ENCODE measurements at regions not wholly inside any gene's neighbourhood (a gene's known extent, or its start where the extent isn't known, plus 50 kb on each side); places are given as distances from the start of the nearest gene placed in this dataset.

DNA sequence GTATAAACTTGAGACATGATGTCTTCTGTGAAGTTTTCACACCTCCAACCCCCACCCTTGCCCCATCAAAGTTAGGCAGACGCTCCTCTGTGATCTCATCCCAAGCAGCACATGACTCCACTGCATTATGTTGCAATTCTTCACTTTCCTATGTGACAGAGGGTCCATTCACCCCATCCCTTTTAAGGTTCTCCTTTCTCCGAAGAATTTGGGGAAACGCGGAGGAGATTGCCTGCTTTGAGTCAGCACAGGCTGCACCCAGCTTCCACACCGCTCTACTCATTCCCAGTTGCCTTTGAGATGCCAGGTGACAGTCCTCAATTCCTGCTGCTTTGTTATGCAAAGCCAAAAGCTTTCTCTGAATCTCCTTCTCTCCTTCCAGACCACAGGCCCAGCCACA lies 61.8 kb downstream of the PHLDA1 start:
- Histone ChIP-seq H4K20me1 (ENCODE audit: insufficient read depth, low read length, poor library complexity, severe bottlenecking) (no peaks in the 10 kb centered on the region), H3K9ac (ENCODE audit: low read depth, low read length, poor library complexity, severe bottlenecking) (no peak overlapping the region), H3K27me3 (ENCODE audit: insufficient read depth, low read length, poor library complexity, severe bottlenecking) (no peaks in the 10 kb centered on the region), H3K9me3 (ENCODE audit: insufficient read depth, low read depth, low read length) (no peaks in the 10 kb centered on the region), H3K4me2 (ENCODE audit: low read depth, low read length, poor library complexity, severe bottlenecking) (no peak overlapping the region), H3K4me1 (ENCODE audit: insufficient read depth, low read length, poor library complexity, severe bottlenecking) (peaks cover 15% of the 10 kb centered on the region), H3K36me3 (ENCODE audit: insufficient read depth, low read length) (no peaks in the 10 kb centered on the region), H3K9me2 (replicated peaks; ENCODE audit: low read depth, low read length) (no peaks in the 10 kb centered on the region), H3K79me2 (ENCODE audit: insufficient read depth, low read length) (no peaks in the 10 kb centered on the region), H3F3A (ENCODE audit: low read depth) (no peaks in the 10 kb centered on the region), H2AFZ (ENCODE audit: low read length) (no peak overlapping the region), H3K4me3 (ENCODE audit: low read length, poor library complexity, severe bottlenecking) (no peak overlapping the region)
- TF ChIP-seq EZH2phosphoT487 (IDR thresholded peaks at IDR 0.05; ENCODE audit: borderline replicate concordance): no peak
- TF ChIP-seq, protein P1, sequence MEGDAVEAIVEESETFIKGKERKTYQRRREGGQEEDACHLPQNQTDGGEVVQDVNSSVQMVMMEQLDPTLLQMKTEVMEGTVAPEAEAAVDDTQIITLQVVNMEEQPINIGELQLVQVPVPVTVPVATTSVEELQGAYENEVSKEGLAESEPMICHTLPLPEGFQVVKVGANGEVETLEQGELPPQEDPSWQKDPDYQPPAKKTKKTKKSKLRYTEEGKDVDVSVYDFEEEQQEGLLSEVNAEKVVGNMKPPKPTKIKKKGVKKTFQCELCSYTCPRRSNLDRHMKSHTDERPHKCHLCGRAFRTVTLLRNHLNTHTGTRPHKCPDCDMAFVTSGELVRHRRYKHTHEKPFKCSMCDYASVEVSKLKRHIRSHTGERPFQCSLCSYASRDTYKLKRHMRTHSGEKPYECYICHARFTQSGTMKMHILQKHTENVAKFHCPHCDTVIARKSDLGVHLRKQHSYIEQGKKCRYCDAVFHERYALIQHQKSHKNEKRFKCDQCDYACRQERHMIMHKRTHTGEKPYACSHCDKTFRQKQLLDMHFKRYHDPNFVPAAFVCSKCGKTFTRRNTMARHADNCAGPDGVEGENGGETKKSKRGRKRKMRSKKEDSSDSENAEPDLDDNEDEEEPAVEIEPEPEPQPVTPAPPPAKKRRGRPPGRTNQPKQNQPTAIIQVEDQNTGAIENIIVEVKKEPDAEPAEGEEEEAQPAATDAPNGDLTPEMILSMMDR (conservative IDR thresholded peaks at IDR 0.05; ENCODE audit: low read length): no peak

DNA sequence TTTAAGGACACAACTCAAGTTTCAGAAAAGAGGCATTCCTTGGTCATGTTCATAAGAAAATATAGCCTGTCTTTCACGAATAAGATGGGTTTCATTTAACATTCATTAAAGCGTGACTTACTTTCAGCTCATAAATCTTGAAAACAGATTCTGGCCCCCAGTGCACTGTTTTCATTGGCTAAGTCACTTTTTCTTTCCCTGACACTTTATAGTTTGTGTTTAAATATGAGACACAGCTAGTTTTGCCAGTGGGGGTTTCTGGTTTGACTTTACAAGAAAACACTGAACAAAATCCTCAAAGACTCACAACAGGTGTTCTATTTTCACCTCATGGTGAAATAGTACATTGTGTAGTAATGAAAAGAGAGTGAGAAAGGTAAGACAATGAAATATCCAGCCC lies 65.9 kb downstream of the PHLDA1 start:
- peak overlapping the region; percentile 41; the same call in 1 of the 2 replicates for H2AFZ ChIP-seq (ENCODE audit: low read length)
- H3K27me3 ChIP-seq (ENCODE audit: insufficient read depth, low read length, poor library complexity, severe bottlenecking): no peaks in the 10 kb centered on the region
- no peaks in the 10 kb centered on the region for H3K9me2 ChIP-seq (replicated peaks; ENCODE audit: low read depth, low read length)
- peaks cover 33% of the 10 kb centered on the region for H3K4me1 ChIP-seq (ENCODE audit: insufficient read depth, low read length, poor library complexity, severe bottlenecking)
- no peak overlapping the region for H3K9ac ChIP-seq (ENCODE audit: low read depth, low read length, poor library complexity, severe bottlenecking)
- TF ChIP-seq, protein P1 (conservative IDR thresholded peaks at IDR 0.05; ENCODE audit: low read length): no peak
- no peak for TF ChIP-seq EZH2phosphoT487 (IDR thresholded peaks at IDR 0.05; ENCODE audit: borderline replicate concordance)
- no peaks in the 10 kb centered on the region for H3K9me3 ChIP-seq (ENCODE audit: insufficient read depth, low read depth, low read length)
- no peaks in the 10 kb centered on the region for H3K36me3 ChIP-seq (ENCODE audit: insufficient read depth, low read length)
- H4K20me1 ChIP-seq (ENCODE audit: insufficient read depth, low read length, poor library complexity, severe bottlenecking): no peaks in the 10 kb centered on the region
- H3K4me2 ChIP-seq (ENCODE audit: low read depth, low read length, poor library complexity, severe bottlenecking): no peak overlapping the region
- H3K79me2 ChIP-seq (ENCODE audit: insufficient read depth, low read length): no peaks in the 10 kb centered on the region
- H3K4me3 ChIP-seq (ENCODE audit: low read length, poor library complexity, severe bottlenecking): no peak overlapping the region
- H3F3A ChIP-seq (ENCODE audit: low read depth): no peaks in the 10 kb centered on the region

DNA sequence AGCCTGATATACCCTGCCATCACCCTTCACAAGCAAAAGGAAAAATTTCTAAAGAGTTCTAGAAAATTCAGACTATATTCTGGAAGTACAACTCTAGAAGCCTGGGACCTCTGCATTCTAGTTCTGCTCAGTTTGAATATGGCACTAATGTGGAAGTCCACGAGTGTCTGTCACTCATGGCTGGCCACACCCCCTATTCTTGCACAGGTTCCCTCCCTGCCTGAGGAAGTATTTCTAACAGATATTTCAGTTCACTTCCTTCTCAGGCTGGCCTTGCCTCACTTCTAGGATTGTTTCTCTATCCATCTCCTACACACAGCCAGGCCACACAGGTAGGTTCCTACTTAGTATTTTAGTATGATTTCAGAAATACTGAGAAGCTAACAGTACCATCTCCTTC lies 67.4 kb downstream of the PHLDA1 start:
- Histone ChIP-seq H3K9me2 (replicated peaks; ENCODE audit: low read depth, low read length) (no peaks in the 10 kb centered on the region), H3K9ac (ENCODE audit: low read depth, low read length, poor library complexity, severe bottlenecking) (peak overlapping the region; percentile 63), H3F3A (ENCODE audit: low read depth) (no peaks in the 10 kb centered on the region), H3K27me3 (ENCODE audit: insufficient read depth, low read length, poor library complexity, severe bottlenecking) (no peaks in the 10 kb centered on the region), H3K9me3 (ENCODE audit: insufficient read depth, low read depth, low read length) (no peaks in the 10 kb centered on the region), H3K4me3 (ENCODE audit: low read length, poor library complexity, severe bottlenecking) (peak overlapping the region; percentile 68), H2AFZ (ENCODE audit: low read length) (peak overlapping the region; percentile 82), H3K4me1 (ENCODE audit: insufficient read depth, low read length, poor library complexity, severe bottlenecking) (peaks cover 43% of the 10 kb centered on the region), H3K79me2 (ENCODE audit: insufficient read depth, low read length) (no peaks in the 10 kb centered on the region), H3K4me2 (ENCODE audit: low read depth, low read length, poor library complexity, severe bottlenecking) (peak overlapping the region; percentile 80), H3K36me3 (ENCODE audit: insufficient read depth, low read length) (no peaks in the 10 kb centered on the region), H4K20me1 (ENCODE audit: insufficient read depth, low read length, poor library complexity, severe bottlenecking) (no peaks in the 10 kb centered on the region)
- TF ChIP-seq, protein P1 (conservative IDR thresholded peaks at IDR 0.05; ENCODE audit: low read length): no peak
- no peak for TF ChIP-seq EZH2phosphoT487 (IDR thresholded peaks at IDR 0.05; ENCODE audit: borderline replicate concordance)

Measured in Loucy (cell line).